HG02759 (cell line): ENCODE measurements at regions not wholly inside any gene's neighbourhood (a gene's known extent, or its start where the extent isn't known, plus 50 kb on each side); places are given as distances from the start of the nearest gene placed in this dataset.

Experiments used
- ATAC-seq: cut with Tn5 transposase; IDR thresholded peaks from one replicate; pipeline ENCODE4 v1.9.1; 2021; ENCODE audit warnings: mild to moderate bottlenecking, moderate library complexity; ENCODE audit not compliant: unreplicated experiment

DNA sequence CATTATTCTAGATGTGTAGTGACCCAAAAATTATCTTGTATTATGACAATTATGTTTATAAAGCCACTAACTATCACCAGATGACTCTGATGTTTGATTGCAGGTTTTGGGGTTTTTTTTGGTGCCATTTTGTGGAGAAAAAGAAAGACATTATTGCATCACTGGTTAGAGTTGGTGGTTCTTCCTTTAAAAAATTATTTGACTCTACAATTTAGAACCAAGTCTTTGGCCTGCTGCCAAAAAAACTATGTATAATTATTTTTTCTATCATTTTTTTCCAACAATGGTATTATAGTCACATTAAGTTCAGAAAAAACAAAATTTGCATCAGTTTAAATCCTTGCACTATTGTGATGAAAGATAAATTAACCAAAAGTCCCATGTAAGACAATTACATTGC is 258.6 kb upstream of the GRM7 start:
- no peak for ATAC-seq

DNA sequence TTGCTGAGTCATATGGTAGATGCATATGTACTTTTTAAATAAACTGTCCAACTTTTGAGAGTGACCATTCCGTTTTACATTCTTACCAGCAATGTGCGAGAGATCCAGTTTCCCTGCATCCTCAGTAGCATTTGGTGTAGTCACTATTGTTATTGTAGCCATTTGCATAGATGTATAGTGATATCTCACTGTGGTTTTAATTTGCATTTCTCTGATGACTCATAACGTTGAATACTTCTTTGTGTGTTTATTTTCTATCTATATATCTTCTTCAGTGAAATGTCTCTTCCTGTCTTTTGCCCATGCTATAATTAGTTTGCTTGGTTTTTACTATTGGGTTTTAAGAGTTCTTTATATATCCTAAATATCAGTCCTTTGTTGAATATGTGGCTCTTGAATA is 255.7 kb upstream of the GRM7 start:
- ATAC-seq = no peak

DNA sequence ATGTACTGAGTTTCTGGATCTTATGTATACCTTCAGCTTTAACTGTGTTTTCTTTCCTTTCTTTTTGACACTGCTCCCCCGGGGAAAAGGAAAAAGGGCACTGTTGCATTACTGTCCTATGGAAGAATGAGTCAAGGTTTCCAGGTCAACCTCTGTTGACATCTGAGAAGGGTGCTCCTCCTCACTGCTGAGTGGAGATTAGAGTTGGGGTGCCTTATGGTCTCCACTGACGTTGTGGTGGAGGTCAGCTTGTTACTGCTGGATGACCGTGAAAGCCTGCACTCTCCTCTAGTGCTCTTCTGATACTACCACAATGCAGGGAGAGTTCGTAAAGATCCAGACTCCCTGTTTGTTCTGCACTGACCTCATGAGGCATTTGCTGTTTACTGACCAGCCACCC is 252.1 kb upstream of the GRM7 start:
- ATAC-seq = no peak

DNA sequence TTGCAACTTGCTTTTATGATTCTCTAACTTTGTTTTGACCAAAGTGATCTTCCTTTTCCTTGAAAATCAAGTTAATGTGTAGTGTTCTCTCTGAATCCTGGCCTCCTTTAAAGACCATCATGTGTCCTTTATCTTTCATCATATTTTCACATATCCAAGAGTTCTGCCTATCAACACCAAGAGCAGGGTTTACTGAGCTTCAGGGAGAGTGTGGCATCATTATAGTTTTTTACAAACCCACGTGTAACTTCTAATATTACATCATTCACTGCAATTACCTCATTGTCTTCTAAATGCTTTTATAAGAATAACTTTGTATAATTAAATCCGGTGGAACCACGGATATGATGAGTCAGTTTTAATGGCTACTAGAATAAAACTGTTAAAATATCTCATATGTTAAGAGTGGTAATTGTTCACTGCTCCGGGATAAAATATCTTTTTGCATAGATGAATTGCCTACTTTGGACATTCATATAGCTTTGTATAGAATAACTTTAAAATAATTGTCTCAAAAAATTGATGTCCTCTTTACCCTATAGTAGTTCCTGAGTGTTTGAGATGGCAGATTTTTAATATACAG is 248.8 kb upstream of the GRM7 start:
- ATAC-seq = no peak

DNA sequence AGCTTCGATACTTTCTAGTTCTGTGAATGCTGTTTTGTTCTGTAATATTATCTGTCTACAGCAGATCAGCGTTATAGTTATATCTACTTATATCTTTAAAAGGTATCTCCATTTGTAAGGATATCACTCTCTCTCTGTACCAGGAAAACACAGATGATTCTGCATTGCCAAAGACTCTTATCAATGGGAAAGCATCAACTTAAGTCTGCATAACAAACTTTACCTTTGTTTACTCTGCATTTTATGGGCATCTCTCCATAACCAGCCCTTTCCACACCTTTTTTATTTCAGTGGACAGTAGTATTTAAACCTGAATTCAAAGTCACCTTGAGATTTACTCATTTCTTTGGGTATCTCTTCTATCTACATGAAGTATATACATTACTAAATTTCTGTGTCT is 238.7 kb upstream of the GRM7 start:
- ATAC-seq = no peak

DNA sequence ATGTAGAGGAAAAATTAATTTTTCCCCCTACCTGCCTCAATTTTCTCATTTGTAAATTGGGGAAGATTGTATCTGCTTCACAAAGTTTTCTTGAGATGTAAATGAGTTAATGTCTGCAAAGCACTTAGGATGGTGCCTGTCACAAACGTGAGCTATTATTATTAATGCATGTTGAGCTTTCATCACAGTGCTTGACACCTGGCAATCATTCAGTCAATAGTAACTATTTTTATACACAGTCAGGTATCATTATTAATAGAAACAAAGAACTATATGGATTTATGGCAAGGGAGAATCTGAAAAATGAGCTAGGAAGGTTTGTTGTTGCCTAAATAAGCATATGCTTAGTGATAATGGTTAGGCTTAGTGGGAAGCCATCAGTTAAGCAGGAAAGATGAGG is 238.2 kb upstream of the GRM7 start:
- ATAC-seq = no peak

DNA sequence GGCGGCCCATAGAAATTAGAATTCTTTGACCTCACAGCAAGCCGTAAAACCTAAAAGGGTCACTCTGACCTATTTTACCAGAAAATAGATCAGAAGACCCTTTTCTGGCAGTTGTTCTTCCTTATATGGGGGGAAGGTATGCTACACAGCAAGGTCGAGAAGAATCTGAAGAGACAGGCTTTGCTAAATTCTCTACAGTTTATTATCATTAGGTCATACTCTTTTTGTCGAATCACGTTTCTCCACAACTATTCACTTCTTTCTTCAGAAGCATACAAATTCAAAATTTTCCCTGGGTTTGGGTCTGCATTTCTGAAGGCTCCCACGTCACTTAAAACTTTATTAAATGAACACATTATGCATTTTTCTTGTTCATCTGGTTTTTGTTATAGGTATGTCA is 229.5 kb upstream of the GRM7 start:
- no peak for ATAC-seq

DNA sequence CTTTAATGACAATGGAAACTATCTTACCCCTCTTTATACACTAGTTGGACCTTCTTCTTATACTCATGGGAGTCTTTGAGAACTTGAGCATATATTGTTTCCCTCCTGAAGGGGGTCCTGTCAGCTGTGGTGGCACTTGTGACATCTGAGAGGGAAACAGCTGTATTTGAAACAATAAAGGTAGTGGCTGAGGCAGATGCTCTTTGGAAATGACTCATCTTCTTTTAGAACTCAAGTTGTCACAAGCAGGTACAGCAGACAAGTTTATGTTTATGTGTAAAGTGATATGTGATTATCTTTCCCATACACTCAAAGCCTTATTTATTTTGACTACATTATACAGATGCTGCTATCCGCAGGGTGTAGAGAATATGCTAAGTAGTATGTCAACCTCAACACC is 220.0 kb upstream of the GRM7 start:
- no peak for ATAC-seq

DNA sequence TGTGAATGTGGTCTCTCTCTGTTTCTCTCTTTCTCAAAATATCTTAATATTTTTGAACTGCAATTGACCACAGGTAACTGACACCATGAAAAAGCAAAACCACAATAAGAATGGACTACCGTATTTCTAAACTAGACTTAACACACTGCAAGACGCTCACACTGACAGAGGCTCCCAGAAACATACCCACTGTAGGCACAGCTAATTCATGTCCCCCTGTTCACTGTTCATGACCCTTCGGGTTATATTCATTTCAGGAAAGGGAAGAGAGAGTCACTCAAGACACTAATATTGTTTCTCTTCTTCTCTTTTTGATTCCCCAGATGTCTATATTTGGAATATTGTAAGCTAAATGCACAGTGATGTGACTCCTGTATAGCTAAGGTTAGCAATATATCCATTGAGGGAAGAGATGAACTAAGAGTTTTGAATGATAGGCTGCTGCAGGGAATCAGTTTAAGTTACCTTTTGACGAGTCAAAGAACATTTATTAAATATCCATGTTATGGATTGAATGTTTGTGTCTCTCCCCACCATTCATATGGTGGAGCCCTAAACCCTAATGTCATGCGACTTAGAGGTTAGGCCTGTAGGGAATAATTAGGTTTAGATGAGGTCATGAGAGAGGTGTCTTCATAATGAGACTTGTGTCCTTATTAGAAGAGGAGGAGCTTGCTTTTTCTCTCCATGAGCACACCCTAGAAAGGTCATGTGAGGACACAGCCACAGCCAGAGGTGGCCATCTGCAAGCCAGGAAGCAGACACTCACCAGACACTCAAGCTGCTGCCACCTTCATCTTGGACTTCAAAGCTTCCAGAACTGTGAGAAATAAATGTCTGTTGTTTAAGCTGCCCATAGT is 216.6 kb upstream of the GRM7 start:
- peak; percentile 71 for ATAC-seq

DNA sequence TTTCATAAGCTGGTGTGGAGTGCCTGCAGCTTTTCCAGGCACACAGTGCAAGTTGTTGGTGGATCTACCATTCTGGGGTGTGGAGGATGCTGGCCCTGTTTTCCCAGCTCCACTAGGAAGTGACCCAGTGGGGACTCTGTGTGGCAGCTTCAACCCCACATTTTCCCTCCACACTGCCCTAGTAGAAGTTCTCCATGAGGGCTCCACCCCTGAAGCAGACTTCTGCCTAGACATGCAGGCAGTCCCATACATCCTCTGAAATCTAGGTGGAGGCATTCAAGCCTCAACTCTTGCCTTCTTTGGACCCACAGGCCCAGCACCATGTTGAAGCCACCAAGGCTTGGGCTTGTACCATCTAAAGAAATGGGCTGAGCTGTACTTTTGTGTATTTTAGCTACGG is 206.2 kb upstream of the GRM7 start:
- ATAC-seq = no peak

DNA sequence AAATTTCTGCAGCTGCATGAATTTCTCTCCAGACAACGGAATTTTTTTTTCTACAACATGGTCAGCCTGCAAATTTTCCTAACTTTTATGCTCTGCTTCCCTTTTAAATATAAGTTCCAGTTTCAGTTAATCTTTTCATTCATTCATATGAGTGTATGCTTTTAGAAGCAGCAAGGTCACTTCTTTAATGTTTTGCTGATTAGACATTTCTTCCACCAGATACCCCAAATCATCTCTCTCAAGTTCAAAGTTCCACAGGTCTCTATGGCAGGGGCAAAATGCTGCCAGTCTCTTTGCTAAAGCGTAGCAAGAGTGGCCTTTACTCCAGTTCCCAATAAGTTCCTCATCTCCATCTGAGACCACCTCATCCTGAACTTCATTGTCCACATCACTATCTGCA is 205.6 kb upstream of the GRM7 start:
- ATAC-seq = no peak

DNA sequence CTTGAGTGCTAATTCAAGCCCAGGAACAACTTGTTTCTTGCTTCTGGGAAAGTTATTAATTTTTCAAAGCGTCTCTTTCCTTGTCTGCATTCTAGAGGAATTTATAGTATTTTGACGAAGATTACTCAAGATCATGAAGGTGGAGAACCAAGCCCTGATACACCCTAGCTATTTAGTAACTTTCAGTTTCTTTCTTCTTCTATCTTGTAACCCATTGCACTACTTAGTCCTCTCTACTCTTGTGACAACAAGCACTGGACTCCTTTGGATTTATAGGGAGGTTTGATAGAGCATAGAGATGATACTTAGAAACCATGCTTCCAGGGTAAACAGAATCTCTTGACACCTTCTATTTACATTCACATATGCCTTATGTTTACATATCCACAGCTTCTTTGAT is 203.3 kb upstream of the GRM7 start:
- ATAC-seq = no peak

DNA sequence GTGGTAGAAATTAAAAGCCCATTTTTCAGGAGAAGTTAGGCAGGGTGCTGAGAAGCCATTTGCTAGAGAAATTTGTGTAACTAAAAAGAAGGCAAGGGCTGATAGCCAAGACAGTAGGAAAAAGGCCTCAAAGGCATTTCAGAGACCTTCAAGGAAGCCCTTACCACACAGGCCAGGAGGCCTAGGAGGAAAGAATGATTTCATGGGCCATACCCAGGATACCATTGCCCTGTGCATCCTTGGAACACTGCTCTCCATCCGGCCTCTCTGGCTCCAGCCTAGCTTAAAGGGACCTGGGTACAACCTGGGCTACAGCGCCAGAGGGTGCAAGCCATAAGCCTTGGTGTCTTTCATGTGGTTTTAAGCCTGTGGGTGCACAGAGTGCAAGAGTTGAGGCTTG is 193.6 kb upstream of the GRM7 start:
- ATAC-seq = no peak

DNA sequence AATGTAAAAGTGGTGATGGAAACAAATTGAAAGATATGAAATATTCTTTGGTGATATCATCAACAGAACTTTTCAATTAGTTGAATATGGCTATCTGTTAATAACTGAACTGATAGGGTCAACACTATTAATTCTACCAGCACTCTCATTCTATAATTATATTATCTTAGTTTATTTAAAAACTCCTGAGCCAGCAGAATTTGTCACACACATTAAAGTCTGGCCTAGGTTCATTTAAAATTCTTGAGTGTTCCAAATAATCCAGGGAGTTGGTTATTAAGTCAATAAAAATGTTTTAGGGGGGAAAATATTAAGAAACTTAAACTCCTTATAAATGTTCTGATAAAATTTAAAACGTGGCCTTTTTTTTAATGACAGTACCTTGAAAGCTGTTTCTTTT is 189.6 kb upstream of the GRM7 start:
- ATAC-seq = no peak

DNA sequence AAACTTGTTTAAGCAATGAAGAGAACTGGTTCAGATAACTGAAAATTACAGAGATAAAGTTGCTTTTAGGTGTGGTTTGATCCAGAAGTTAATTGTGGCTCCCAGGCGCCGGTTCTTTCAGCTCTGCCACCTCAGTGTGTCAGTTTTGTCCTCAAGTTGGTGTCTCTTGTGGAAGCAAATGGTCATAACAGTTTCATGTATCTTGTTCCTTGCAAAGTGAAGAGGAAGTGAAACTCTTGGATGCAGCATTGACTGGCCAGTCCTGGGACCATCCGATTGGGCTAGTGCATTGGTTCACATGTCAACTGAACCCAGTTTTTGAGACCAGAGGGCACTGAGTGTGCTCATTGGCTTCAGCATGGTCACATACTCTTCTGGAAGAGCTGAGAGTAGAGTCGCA is 181.4 kb upstream of the GRM7 start:
- ATAC-seq = peak; percentile 37

DNA sequence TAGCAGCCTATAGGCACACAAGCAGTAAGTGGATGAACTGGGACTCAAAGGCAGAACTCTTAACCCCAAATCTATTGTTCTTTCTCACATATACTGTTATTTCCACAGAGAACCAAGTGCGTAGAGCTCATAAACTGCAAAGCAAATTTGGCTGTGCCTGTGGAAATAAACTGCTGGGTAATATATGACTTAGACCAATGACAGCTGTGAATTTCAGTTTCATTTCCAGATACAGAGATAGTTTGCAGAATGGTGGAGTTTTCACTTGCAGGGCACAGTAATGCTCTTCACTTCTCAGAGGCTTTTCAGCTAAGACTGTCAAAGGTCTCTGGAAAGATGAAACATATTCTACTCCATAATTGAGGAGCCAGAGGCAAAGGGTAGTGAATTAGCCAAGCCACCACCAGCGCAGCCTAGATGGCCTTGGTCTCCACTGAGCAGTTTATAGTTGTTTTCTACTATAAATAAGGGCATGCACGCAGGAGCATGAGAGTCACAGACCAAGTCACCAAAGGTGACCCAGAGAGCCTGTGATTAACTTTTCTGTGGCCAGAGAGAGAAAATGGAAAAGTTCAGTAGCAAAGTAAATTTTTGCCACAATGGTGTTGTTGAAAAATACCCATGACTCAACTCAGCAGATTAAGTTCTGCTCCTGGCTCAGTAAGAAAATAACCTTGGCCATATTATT is 180.7 kb upstream of the GRM7 start:
- peak; percentile 95 for ATAC-seq

DNA sequence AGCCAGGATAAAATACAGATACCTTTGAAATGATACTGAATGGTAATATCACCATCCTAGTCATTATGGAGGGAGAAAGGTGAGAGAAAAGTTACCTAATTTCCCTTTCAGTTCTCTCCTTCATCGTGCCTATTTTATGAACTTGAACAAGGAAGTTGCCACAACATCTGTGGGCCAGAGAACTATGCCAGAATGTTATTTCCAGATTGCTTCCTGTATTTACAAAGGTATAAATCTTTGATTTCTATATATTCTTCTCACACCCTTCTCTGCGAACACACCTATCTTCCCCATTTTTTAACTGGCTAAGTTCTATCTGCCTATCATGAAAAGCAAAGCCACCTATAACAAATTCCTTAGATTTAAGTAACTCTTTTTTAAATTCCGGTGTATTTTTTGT is 163.6 kb upstream of the GRM7 start:
- no peak for ATAC-seq

DNA sequence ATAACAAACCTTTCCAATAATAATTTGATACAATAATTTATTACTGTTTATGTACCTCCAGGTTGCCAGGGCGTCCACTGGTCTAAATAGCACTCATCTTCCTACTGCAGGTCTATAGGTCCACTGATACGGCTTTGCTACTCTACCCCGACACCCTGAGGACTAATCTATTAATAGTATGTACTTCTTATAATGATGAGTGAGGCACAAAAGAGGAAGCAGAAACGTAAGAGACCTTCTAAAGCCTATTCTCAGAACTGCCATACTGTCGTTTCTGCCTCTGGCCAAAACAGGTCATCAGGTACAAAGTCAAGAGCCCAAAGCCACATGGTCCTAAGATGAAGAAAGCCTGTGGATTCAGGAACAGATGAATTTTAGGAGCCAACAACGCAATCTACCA is 163.2 kb upstream of the GRM7 start:
- ATAC-seq = peak; percentile 52

DNA sequence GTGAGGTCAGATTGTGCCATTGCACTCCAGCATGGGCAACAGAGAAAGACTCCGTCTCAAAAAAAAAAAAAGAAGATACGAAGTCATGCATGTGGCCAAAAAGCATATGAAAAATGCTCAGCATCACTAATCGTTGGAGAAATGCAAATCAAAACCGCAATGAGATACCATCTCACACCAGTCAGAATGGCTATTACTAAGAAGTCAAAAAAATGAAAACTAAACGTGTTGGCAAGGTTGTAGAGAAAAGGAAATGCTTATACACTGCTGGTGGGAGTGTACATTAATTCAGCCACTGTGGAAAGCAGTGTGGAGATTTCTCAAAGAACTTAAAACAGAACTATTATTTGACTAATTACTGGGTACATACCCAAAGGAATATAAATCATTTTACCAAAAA is 156.1 kb upstream of the GRM7 start:
- peak; percentile 72 for ATAC-seq

DNA sequence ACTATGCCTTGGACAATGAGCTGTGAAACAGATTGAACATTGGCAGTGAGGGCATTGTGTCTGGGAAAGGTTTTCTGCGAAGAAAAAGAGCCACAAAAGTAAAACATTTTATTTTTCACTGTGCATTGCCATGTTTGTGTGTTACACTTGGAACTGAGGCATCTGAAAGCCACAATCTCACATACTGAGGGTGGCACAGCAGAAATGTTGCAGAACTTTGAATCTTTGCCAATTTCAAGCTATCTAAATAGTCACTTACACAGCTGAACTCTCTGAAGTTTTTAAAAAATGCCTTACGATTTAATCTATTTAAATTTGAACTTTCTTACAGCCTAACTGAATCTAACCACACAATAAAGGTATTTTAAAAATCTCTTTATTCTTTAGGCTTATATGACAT is 154.1 kb upstream of the GRM7 start:
- ATAC-seq = no peak

DNA sequence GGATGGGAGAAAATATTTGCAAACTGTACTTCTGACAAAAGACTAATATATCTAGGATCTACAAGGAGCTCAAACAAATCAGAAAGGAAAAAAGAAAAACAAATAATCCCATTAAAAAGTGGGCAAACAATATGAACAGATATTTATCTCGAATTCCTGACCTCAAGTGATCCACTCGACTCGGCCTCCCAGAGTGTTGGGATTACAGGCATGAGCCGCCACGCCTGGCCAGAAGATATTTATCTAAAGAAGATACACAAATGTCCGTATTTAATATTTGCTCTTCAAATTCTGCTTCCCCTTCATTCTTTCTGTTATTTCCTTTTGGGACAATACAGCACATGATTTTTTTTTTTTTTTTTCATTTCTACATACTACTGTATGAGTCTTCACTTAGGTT is 151.7 kb upstream of the GRM7 start:
- no peak for ATAC-seq

DNA sequence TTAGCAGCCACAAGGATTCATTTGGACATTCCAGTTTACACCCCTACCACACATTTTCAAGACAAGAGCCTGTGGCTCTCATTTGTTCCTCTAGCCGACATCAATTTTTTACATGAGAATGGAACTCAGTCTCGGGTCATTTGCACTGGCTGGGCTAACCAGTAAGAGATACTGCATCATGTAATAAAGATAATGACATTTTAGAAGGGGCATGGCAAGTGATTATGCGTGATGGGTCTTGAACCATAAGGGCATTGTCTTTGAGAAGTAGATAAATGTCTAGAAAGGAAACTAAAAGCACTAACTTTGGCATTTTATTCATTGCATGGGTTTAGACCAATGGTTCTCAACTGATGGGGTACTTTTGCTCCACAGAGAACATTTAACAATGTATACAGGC is 146.0 kb upstream of the GRM7 start:
- no peak for ATAC-seq
